OCI-LY1 (cell line): ENCODE measurements at regions not wholly inside any gene's neighbourhood (a gene's known extent, or its start where the extent isn't known, plus 50 kb on each side); places are given as distances from the start of the nearest gene placed in this dataset.

Experiments used
- H2AFZ ChIP-seq: fragments of 200-600 bp; sonication (generic), shearing (Covaris generic); 2 replicates; pipeline ENCODE4 v1.6.0; 2014; ENCODE audit warnings: antibody characterized with exemption, mild to moderate bottlenecking, low read length
- H3F3A ChIP-seq: fragments of 200-600 bp; sonication (generic), shearing (Covaris generic); 2 replicates; pipeline ENCODE4 v1.6.0; 2014; ENCODE audit warnings: mild to moderate bottlenecking, antibody characterized with exemption, low read length, moderate library complexity; ENCODE audit not compliant: insufficient read depth
- H3K27ac ChIP-seq: fragments of 200-600 bp; sonication (generic); 2 replicates; pipeline ENCODE4 v1.5.1; 2014; ENCODE audit warnings: low read length, mixed run types, mild to moderate bottlenecking, low read depth; ENCODE audit not compliant: poor library complexity, severe bottlenecking
- H3K27me3 ChIP-seq: fragments of 200-600 bp; sonication (generic); 2 replicates; pipeline ENCODE4 v1.6.0; 2014; ENCODE audit warnings: antibody characterized with exemption, mild to moderate bottlenecking, low read length, moderate library complexity; ENCODE audit not compliant: insufficient read depth
- H3K36me3 ChIP-seq: fragments of 200-600 bp; sonication (generic); 2 replicates; pipeline ENCODE4 v1.6.1; 2014; ENCODE audit warnings: mild to moderate bottlenecking, antibody characterized with exemption, low read length, moderate library complexity, mixed read lengths; ENCODE audit not compliant: insufficient read depth
- H3K4me1 ChIP-seq: fragments of 200-600 bp; sonication (generic); 2 replicates; pipeline ENCODE4 v1.5.1; 2014; ENCODE audit warnings: mild to moderate bottlenecking, low read length, moderate library complexity; ENCODE audit not compliant: insufficient read depth, severe bottlenecking
- H3K4me2 ChIP-seq: fragments of 200-600 bp; sonication (generic), shearing (Covaris generic); 2 replicates; pipeline ENCODE4 v1.6.1; 2014; ENCODE audit warnings: low read length
- H3K4me3 ChIP-seq: fragments of 200-600 bp; sonication (generic); 2 replicates; pipeline ENCODE4 v1.5.1; 2014; ENCODE audit warnings: low read length, low read depth, mild to moderate bottlenecking, mixed read lengths; ENCODE audit not compliant: poor library complexity, severe bottlenecking
- H3K79me2 ChIP-seq: fragments of 200-600 bp; shearing (Covaris generic); 2 replicates; pipeline ENCODE4 v1.6.1; 2016; ENCODE audit warnings: mixed run types, low read length, mixed read lengths; ENCODE audit not compliant: insufficient read depth
- H3K9ac ChIP-seq: fragments of 200-600 bp; sonication (generic), shearing (Covaris generic); 2 replicates; pipeline ENCODE4 v1.6.1; 2014; ENCODE audit warnings: mild to moderate bottlenecking, low read length, mixed read lengths
- H3K9me2 ChIP-seq: fragments of 200-600 bp; sonication (generic), shearing (Covaris generic); 2 replicates; pipeline ENCODE4 v1.6.1; 2014; ENCODE audit warnings: low read depth, mild to moderate bottlenecking, low read length, mixed read lengths
- H3K9me3 ChIP-seq: fragments of 200-600 bp; shearing (Covaris generic); 2 replicates; pipeline ENCODE4 v1.6.1; 2014; ENCODE audit warnings: low read length, mixed read lengths
- H4K20me1 ChIP-seq: fragments of 200-600 bp; sonication (generic), shearing (Covaris generic); 2 replicates; pipeline ENCODE4 v1.6.0; 2016; ENCODE audit warnings: mild to moderate bottlenecking, low read length; ENCODE audit not compliant: insufficient read depth
- CTCF ChIP-seq: fragments of 200-600 bp; sonication (generic), shearing (Covaris generic); IDR thresholded peaks from 2 replicates; pipeline ENCODE4 v1.5.1; 2017; ENCODE audit warnings: mild to moderate bottlenecking, antibody characterized with exemption, low read length, moderate library complexity, mixed read lengths
- EZH2 ChIP-seq: fragments of 200-600 bp; sonication (generic), shearing (Covaris generic); IDR thresholded peaks from 2 replicates; pipeline ENCODE4 v1.8.0; 2017; ENCODE audit warnings: borderline replicate concordance, mixed run types, mild to moderate bottlenecking, antibody characterized with exemption, low read length, moderate library complexity, mixed read lengths

- H3K4me3 ChIP-seq: no peak overlapping the region
- TF ChIP-seq EZH2 (no peak), CTCF (no peak)
- H3K27ac ChIP-seq: no peak overlapping the region
- H3K27me3 ChIP-seq: no peaks in the 10 kb centered on the region
- no peak overlapping the region for H3K4me2 ChIP-seq
- no peaks in the 10 kb centered on the region for H3K4me1 ChIP-seq
- H3K9me3 ChIP-seq: no peaks in the 10 kb centered on the region
- H3K9me2 ChIP-seq: no peaks in the 10 kb centered on the region
- H3F3A ChIP-seq: no peaks in the 10 kb centered on the region
- H3K36me3 ChIP-seq: no peaks in the 10 kb centered on the region
- H4K20me1 ChIP-seq: no peaks in the 10 kb centered on the region
- H3K9ac ChIP-seq: no peak overlapping the region
- H3K79me2 ChIP-seq: no peaks in the 10 kb centered on the region
- no peak overlapping the region for H2AFZ ChIP-seq
These were observed 448.0 kb upstream of the SPRED2 start for GRCh38 chr2:65880436-65880835.

- Histone ChIP-seq H3K9me3 (no peaks in the 10 kb centered on the region), H3K27me3 (no peaks in the 10 kb centered on the region), H3K36me3 (no peaks in the 10 kb centered on the region), H2AFZ (no peak overlapping the region), H3K4me1 (no peaks in the 10 kb centered on the region), H3K9me2 (no peaks in the 10 kb centered on the region), H3F3A (no peaks in the 10 kb centered on the region), H3K4me2 (no peak overlapping the region), H4K20me1 (no peaks in the 10 kb centered on the region), H3K79me2 (no peaks in the 10 kb centered on the region), H3K9ac (no peak overlapping the region), H3K4me3 (no peak overlapping the region), H3K27ac (no peak overlapping the region)
- TF ChIP-seq CTCF: no peak
- no peak for TF ChIP-seq EZH2
These were observed 445.6 kb upstream of the SPRED2 start for GRCh38 chr2:65878011-65878340.

GRCh38 chr2:65877331-65878010 is 445.1 kb upstream of the SPRED2 start:
- H3K9ac ChIP-seq: no peak overlapping the region
- TF ChIP-seq CTCF (no peak), EZH2 (no peak)
- H2AFZ ChIP-seq: no peak overlapping the region
- H4K20me1 ChIP-seq: no peaks in the 10 kb centered on the region
- no peaks in the 10 kb centered on the region for H3K79me2 ChIP-seq
- H3K4me2 ChIP-seq: no peak overlapping the region
- H3K27me3 ChIP-seq: no peaks in the 10 kb centered on the region
- H3F3A ChIP-seq: no peaks in the 10 kb centered on the region
- no peaks in the 10 kb centered on the region for H3K9me2 ChIP-seq
- H3K36me3 ChIP-seq: no peaks in the 10 kb centered on the region
- no peaks in the 10 kb centered on the region for H3K9me3 ChIP-seq
- H3K27ac ChIP-seq: no peak overlapping the region
- no peaks in the 10 kb centered on the region for H3K4me1 ChIP-seq
- no peak overlapping the region for H3K4me3 ChIP-seq
